Kidney epithelial cell (primary cell): ENCODE measurements at regions not wholly inside any gene's neighbourhood (a gene's known extent, or its start where the extent isn't known, plus 50 kb on each side); places are given as distances from the start of the nearest gene placed in this dataset.
"Not testable (repeated sequence)": the region's sequence is repeated elsewhere in the genome, so short reads cannot be mapped to it uniquely, and the experiment has no call there.

ENCODE experiments used
- DNase-seq: peaks from one replicate; pipeline ENCODE4 v3.0.0-alpha.2; 2010; ENCODE audit warnings: low read depth
- H3K27me3 ChIP-seq: 2 replicates; pipeline ENCODE4 v1.6.0; 2011; ENCODE audit warnings: low read length; ENCODE audit not compliant: control insufficient read depth, insufficient read depth
- H3K36me3 ChIP-seq: 2 replicates; pipeline ENCODE4 v1.5.1; 2011; ENCODE audit warnings: low read length; ENCODE audit not compliant: control insufficient read depth, insufficient read depth
- H3K4me3 ChIP-seq: 2 replicates; pipeline ENCODE4 v1.5.1; 2011; ENCODE audit warnings: low read depth, mild to moderate bottlenecking, control low read depth, low read length
- CTCF ChIP-seq: IDR thresholded peaks from 2 replicates; pipeline ENCODE4 v1.5.1; 2011; ENCODE audit warnings: mild to moderate bottlenecking, moderate library complexity, low read length, control low read depth, inconsistent platforms; ENCODE audit not compliant: insufficient read depth, poor library complexity, severe bottlenecking

GRCh38 chr2:209147981-209148380, 275.9 kb upstream of the MAP2 start:
- no peak for TF ChIP-seq CTCF
- Histone ChIP-seq H3K36me3 (no peaks in the 10 kb centered on the region), H3K4me3 (no peak overlapping the region), H3K27me3 (no peaks in the 10 kb centered on the region)
- DNase-seq = no peak

- no peak for DNase-seq
- Histone ChIP-seq H3K4me3 (no peak overlapping the region), H3K36me3 (no peaks in the 10 kb centered on the region), H3K27me3 (no peaks in the 10 kb centered on the region)
- TF ChIP-seq CTCF = no peak
Observed at GRCh38 chr2:209160800-209161588, 262.9 kb upstream of the MAP2 start.

GRCh38 chr2:209162129-209162528, 261.7 kb upstream of the MAP2 start:
- DNase-seq = no peak
- H3K4me3 ChIP-seq = no peak overlapping the region
- no peak for TF ChIP-seq CTCF
- no peaks in the 10 kb centered on the region for H3K27me3 ChIP-seq
- no peaks in the 10 kb centered on the region for H3K36me3 ChIP-seq

- DNase-seq = no peak
- no peaks in the 10 kb centered on the region for H3K27me3 ChIP-seq
- no peaks in the 10 kb centered on the region for H3K36me3 ChIP-seq
- TF ChIP-seq CTCF = no peak
- H3K4me3 ChIP-seq = no peak overlapping the region
Observed at GRCh38 chr2:209181984-209182383, 241.9 kb upstream of the MAP2 start.

- H3K27me3 ChIP-seq, H3K36me3 ChIP-seq, DNase-seq, H3K4me3 ChIP-seq: not testable (repeated sequence)
Observed at GRCh38 chr2:209186886-209187285, 237.0 kb upstream of the MAP2 start.

- DNase-seq = no peak
- Histone ChIP-seq H3K4me3 (no peak overlapping the region), H3K36me3 (no peaks in the 10 kb centered on the region), H3K27me3 (no peaks in the 10 kb centered on the region)
- TF ChIP-seq CTCF = no peak
Observed at GRCh38 chr2:209189893-209190292, 234.0 kb upstream of the MAP2 start.
